HT1080 (cell line): ENCODE measurements at regions not wholly inside any gene's neighbourhood (a gene's known extent, or its start where the extent isn't known, plus 50 kb on each side); places are given as distances from the start of the nearest gene placed in this dataset.
"Not testable (repeated sequence)": the region's sequence is repeated elsewhere in the genome, so short reads cannot be mapped to it uniquely, and the experiment has no call there.

Source experiments
- DNase-seq: peaks from one replicate; pipeline ENCODE4 v3.0.0-alpha.2; 2015; ENCODE audit warnings: low read depth

DNA sequence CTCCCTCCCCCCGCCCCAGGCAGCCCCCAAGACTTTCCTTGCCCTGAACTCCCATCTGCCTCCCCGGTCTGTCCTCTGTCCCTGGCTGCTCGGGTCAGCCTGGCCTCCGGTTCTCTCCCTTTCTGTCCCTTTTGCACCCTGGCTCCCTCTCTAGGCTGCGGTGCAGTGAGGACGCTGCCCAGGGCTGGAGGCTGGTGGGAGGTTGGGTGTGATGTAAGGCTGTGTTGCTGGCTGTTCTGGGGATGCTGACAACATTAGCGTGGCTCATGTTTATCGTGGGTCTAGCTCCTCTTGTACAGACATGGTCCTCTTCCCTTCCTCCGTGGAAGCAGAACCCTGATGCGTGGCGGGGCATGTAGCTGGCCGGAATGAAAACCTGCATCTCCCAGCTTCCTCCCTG is 357.5 kb downstream of the CNTNAP3B start:
- not testable (repeated sequence) for DNase-seq

DNA sequence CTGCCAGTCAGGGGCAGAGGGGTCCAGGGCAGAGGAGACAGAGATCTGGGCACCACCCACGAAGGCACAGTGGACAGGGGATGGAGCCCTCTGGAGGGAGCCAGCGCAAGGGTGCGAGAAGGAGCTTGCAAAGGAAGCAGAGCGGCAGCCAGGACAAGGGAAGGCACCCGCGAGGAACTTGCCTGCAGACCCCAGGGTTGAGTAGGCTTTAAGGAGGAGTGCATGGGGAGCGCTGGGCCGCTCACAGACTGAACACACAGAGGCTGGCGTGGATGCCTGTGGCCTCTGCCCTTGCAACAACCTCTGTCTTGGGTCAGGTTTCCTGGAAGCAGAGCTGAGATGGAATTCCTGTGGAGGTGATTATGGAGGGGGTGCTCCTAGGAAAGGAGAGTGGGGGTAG is 374.4 kb downstream of the CNTNAP3B start:
- DNase-seq, result not testable (repeated sequence)

DNA sequence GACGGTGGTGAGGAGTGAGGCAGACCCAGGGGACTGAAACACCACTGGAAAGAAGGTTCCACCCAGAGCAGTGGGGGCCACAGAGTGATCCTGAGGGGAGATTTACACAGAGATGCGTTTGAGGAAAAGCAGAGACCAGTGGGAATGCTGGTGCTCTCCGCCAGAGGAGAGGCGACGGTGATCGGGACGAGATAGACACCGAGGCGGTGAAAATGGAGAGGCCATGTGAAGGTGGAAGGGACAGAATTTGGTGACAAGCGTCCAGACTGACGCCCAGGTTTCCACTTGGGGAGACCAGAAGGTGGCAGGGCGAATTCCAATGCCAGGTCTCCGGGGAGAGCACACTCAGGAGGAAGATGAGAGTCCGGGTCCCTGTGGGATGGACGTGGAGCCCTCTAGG is 374.8 kb downstream of the CNTNAP3B start:
- DNase-seq, result not testable (repeated sequence)

DNA sequence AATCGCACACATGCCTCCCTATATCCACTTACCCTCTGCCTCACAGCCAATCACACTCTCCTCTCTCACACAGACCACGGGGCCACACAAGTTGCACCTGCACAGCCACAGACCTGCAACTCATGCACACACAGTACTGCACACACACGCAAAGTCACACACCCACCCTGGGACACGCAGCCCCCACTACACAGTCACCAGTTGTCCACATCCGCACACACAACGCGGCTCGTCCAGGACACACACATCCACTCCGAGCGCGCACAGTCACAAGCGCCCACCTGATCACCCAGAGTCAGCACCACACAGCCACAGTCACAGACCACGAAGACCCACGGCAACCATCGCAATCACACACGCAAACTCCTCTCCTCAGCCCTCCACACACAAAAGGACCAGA is 387.3 kb downstream of the CNTNAP3B start:
- not testable (repeated sequence) for DNase-seq

DNA sequence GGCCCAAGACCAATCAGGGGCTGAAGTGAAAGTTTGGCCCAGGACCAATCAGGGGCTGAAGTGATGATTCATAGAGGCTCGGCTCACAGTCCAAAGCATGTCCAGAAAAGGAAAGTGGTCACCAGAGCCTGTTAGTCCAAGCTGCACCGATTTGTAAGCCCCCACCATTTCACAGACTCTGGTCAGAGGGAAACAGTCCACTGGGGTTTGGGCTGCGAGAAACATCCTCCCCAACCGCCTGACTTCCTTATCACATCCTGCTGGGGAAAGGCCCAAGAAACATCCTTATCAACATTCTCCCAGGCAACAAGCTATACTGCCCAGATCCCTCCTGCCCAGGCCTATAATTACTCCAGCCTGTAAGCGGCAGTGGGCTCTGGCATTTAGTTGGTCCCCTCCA is 388.1 kb downstream of the CNTNAP3B start:
- not testable (repeated sequence) for DNase-seq

DNA sequence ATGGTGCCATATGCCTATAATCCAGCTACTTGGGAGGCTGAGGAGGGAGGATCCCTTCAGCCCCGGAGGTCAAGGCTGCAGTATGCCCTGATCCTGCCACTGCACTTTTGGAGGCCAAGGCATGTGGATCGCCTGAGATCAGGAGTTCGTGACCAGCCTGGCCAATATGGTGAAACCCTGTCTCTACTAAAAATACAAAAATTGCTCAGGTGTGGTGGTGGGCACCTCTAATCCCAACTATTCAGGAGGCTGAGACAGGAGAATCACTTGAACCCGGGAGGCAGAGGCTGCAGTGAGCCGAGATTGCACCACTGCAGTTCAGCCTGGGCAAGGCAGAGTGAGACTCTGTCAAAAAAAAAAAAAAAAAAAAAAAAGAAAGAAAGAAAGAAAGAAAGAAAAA is 390.5 kb downstream of the CNTNAP3B start:
- DNase-seq, result not testable (repeated sequence)

DNA sequence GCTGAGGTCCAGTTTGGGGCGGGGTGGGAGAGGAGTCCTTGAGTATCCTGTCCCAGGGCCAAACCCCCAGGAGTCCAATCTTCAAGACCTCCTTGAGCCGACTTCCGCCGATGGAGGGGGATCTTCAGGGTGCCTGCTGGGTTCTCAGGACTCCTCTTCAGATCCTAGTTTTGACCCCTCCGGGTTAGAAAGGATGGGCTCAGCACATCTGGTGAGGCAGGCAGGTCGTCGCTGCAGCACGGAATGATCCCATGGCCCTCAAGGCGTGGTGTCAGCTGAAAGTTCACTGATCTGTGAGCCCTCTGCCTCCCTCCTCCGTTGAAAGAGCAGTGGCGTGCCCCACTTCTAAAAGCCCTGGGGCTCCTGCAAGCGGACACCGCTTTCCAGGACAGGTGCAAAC is 430.0 kb downstream of the CNTNAP3B start:
- not testable (repeated sequence) for DNase-seq

DNA sequence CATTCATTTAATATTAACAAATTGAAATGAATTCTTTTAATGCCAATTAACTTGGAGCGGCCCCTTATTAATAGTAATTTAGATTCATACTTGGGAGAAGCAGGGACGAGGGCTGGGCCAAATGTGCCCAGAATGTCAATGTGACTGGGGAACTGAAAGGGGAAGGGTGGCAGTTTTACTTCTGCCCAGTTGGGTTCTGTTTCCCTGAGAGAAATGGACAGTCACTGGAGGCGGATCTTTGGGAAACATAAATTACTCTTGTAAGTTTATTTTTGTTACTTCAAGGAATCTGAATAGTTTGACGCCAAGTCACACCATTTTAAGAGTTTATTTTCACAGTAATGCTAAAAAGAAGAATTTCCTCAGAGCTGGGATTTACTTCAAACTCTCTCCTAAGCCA is 432.1 kb downstream of the CNTNAP3B start:
- not testable (repeated sequence) for DNase-seq

DNA sequence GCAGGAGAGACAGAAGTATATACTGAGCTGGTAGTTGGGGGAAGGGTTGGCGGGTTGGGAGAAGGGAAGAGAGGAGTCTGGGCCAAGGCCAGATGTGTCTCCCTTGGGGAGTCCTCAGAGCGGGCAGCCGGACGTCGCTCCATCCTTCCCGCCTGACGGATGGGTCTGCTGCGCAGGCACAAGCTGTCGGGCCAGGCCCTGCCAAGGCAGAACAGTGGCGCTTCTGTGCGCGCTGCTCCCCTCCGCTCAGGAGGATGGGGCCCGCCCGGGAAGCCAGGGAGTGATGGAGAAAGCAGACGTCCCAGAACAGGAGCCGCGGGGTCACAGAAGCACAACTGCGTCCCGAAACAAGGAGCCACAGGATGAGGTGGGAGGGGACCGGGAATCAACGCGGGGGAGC is 449.9 kb downstream of the CNTNAP3B start:
- DNase-seq, result not testable (repeated sequence)

DNA sequence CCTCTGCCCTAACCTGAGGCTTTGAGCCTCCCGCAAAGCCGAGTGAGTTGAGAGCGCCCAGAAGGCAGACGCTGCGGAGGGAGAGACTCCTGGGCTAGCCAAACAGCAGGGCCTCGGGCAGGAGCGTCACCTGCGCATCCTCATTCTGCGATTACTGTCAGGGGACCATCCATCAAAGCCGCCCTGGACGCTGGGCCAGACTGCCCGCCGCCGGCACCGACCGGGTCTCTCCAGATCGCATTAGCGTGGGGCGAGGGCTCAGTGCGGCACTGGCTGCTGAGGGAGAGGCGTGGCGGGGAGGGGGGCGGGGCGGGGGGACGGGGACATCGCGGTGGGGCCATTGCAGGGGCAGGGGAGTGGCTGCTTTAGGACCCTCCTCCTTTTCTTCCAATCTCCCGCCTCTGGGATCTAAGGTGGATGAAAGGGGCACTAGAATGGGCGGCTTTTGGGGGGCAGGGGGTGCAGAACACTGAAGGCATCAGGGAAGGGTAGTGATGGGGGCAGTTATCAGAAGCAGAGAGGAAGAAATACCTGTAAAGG is 465.7 kb downstream of the CNTNAP3B start:
- not testable (repeated sequence) for DNase-seq

DNA sequence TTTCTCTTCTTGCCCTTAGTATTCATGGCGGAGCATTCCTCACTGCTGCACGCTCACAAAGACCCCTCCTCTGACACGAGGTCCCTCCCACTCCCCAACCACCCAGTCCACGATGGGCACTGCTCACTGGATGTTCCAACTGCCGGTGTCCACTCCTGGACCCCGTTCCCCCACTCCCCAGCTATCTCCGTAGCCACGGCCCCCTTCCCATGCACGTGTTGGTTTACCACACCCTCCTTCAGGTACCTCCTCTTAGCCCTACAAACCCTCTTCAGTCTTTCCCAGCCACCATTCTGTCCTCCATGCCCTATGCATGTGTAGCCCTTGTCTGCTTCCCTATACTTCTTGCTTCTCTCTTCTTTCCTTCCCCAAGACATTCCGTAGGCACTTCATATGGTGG is 469.6 kb upstream of the ZNG1F start:
- not testable (repeated sequence) for DNase-seq

DNA sequence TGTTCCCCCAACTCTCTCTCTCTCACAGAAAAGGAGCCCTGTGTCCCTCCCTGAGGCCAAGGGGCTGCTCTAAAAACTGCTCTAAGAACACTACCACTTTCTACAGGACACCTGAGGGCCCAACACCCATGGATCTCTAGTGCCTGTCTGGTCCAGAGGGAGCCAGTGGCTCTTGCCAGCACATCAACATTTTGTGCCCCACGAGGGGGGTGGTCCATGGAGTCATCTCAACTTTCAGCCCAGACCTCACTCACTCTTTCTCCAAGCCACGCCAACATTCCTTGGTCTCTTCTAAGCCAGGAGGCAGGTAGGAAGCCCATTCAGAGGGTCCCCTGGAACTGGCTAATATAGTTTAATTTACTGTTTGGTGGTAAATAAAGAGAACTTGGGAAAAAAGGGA is 469.0 kb upstream of the ZNG1F start:
- not testable (repeated sequence) for DNase-seq

DNA sequence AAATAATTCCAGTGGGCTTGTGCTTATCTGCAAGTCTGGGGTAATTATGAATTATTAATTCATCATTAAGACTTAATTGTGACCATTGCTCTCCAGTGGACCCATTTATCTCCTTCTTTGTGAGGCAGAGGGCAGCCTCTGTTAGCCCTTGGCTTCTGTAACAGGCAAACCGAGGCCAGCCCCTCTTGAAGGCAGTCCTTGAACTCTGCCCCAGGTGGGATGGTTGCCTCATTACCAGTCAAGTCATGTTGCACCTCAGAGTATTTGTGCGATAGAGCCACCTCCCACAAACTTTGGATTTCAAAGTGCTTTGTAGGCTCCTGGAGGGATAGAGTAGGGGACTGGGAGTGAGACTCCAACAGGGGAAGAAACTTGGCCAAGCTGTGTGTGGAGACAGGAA is 468.0 kb upstream of the ZNG1F start:
- not testable (repeated sequence) for DNase-seq

DNA sequence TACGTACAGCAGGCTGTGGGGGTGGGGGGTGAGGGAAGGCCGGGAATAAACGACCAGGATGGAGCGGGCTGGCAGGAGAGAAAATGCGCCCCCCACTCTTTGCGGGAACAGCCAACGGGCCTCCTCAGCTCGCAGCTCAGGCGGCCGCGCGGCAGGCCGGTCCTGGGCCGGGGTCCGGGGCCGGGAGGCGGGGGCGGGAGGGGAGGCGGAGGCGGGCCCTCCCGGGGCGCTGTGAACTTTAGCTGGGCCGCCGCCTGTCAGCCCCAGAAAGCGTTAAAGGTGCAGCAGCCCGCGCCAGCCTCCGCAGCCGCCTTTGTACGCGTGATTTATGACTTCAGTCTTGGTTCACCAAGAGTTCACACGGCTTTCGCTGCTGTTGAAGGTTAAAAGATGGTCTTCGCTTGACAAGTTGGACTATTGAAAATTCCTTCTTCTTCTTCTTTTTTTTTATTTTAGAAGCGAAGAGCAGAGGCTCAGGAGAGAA is 466.0 kb upstream of the ZNG1F start:
- not testable (repeated sequence) for DNase-seq

DNA sequence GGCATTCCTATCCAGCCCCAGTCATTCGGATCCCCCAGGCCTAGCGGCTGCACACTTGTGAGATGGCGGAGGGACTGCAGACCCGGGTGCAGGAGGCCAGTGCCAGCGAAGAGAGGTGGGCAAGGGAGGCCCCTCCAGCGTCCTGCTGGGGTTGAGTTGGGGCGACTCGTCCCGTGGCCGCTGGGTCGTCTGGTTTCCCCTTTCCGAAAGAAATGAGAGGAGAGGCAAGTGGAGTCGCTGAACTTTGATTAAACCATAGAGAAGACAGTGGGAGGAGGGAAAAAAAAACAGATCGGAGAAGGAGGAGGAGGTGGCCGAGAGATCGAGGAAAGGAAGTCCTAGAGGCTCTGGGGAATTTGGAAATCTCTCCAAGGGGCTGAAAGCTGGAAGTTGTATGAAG is 465.2 kb upstream of the ZNG1F start:
- DNase-seq, result not testable (repeated sequence)

DNA sequence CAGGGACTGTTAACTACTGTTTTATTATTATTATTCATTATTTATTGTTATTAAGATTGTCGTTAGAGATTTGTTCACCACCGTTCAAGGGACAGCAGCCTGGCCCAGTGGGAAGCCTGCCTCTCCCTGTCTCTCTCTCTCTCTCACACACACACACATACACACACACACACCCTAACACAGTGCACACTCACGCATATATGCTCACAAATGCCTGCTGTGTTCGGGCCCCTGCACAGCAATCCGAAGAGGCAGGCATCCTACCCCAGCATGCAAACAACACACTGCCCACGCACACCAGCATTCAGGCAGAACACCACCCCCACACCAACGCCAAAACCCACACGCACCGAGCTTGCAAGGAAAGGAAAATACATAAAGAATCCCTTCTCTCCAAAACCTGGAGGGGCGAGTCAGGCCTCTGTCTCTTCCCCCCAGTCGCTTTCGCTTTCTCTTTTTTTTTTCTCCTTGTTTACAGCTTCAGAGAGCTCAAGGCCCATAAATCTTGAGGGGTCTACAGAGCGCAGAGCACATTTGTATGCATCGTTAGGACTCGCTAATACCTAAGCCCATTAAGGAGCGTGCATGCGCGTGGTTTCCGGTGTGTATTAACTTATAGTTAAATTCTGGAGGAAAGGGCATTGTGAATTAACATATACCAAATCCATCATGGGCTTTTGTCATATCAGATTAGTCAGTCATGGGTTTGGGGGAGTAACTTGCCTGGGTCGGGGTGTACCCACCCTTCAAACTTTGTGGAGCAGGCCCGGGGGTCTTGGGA is 464.6 kb upstream of the ZNG1F start:
- DNase-seq, result not testable (repeated sequence)

DNA sequence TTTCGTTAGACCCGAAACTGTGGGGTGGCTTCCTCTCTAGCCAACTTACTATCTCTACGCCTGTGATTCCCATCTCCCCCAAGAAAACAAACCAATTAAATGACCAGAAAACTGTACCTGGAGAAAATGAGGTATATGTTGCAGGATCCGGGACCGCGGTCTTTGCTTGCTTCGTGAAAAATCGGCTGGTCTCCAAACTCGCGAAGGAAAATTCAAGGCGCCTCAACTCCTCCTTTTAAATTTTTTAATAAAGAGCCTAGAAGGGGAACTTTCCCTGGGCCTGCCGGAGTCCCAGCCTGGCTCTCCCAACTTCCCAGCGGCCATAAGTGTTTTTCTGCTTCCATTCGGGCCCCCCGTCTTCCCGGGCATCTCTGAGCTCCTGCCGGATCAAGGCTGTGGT is 463.7 kb upstream of the ZNG1F start:
- not testable (repeated sequence) for DNase-seq

DNA sequence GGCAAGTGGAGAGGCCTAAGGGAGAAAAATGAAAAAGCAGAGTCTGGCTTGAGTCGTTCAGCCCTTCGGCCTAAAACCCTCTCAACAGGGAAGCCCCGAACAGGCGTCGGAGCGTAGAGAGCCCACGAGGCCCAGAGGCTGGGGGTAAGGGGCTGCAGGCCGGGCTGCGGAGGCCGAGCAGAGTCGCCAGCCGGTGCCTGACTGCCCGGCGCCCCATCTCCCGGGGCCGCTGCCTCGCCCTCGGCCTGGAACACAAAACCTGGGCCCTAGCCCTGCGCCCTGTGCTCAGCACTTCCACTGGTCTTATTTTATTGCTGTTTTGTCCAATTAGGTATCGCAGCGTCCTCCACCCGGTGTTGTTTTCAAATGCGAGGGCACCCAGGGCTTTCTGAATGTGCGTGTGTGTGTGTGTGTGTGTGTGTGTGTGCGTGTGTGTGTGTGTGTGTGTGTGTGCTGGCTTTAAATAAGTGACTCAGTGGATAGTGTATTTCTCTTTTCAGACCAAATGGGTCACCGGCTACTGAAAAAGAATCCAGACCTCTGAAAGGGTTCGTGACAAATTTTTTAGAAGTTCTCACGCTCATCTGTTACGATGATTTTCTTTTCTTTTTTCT is 463.1 kb upstream of the ZNG1F start:
- not testable (repeated sequence) for DNase-seq

DNA sequence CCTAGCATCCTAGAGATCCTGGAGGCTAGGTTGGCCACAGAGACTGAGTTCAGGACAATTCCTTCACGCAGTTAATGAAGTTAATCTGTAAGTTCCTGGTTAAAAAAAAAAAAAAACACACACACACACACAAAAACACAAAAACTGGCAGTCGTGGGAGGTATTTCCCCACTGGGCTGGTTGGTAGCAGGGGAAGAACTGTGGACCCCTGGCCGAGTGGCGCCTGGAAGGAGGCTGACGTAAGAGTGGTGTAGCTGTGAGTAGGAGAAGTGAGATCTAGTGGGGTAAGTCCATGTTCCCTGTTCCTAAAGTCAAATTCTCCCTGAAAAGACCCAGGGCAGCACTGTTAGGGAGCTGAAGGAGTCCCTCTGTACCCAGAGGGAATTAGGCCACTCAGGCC is 461.0 kb upstream of the ZNG1F start:
- not testable (repeated sequence) for DNase-seq

DNA sequence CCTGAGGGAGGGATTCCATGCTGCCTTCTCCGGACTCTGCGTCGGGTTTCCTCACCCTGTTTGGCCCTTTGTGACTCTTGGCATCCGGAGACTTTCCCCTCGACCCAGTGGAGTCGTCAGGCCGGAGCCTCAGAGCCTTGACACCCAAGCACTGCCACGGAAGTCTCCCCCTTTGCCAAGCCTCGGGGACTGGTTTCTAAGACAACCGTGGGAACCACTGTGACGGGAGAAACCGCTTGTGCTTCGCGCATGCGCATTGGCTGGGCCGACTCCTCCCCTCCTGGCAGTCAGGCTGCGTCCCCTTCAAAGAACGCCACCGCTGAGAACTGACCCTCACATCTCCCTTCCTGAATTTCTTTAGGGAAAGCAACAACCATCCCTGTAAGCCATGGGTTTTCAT is 459.4 kb upstream of the ZNG1F start:
- DNase-seq, result not testable (repeated sequence)

DNA sequence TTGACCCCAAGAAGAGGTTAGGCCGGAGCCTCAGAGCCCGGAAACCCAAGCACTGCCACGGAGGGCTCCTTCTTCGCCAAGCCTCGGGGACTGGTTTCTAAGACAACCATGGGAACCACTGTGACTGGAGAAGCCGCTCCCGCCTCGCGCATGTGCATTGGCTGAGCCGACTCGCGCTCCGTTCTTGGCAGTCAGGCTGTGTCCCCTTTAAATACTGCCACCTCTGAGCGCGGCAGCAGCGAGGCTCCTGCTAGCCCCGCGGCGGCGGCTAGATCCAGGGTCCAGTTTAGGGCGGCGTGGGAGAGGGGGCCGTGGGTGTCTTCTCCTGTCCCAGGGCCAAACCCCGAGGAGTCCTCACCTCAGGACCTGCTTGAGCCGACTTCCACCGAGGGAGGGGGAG is 457.1 kb upstream of the ZNG1F start:
- DNase-seq, result not testable (repeated sequence)

DNA sequence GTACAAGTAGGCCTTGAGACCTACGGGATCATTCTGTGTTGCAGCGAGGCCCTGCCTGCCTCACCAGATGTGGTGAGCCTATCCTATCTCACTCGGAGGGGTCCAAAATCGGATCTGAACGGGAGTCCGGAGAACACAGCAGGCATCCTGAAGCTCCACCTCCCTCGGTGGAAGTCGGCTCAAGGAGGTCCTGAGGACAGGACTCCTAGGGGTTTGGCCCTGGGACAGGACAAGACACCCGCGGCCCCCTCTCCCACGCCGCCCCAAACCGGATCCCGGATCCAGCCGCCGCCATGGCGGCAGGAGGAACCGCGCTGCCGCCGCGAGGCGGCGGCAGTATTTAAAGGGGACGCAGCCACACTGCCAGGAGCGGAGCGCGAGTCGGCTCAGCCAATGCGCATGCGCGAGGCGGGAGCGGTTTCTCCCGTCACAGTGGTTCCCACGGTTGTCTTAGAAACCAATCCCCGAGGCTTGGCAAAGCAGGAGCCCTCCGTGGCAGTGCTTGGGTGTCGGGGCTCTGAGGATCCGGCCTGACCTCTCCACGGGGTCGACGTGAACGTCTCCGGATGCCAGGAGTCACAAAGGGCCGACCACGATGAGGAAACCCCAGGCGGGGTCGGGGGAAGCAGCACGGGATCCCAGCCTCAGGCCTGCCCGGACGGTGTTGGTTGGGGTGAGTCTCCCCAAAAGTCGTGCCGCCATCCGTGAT is 454.6 kb upstream of the ZNG1F start:
- DNase-seq, result peak; percentile 76
